HFFc6 (cell line): ENCODE measurements at regions not wholly inside any gene's neighbourhood (a gene's known extent, or its start where the extent isn't known, plus 50 kb on each side); places are given as distances from the start of the nearest gene placed in this dataset.

ENCODE experiments used
- DNase-seq: peaks from one replicate; pipeline ENCODE4 v3.0.0-alpha.2; 2018
- H3K27ac Mint-ChIP-seq: 2 replicates; pipeline ENCODE4 v1.8.0; 2020; ENCODE audit warnings: mild to moderate bottlenecking, mixed read lengths
- H3K27me3 Mint-ChIP-seq: 2 replicates; pipeline ENCODE4 v1.8.0; 2021; ENCODE audit warnings: mild to moderate bottlenecking, moderate library complexity, mixed read lengths; ENCODE audit not compliant: insufficient read depth
- H3K36me3 Mint-ChIP-seq: 2 replicates; pipeline ENCODE4 v1.8.0; 2021; ENCODE audit warnings: low read depth, mixed read lengths
- H3K4me1 Mint-ChIP-seq: 2 replicates; pipeline ENCODE4 v1.8.0; 2020; ENCODE audit warnings: low read depth, mixed read lengths
- H3K4me3 Mint-ChIP-seq: 2 replicates; pipeline ENCODE4 v1.8.0; 2020; ENCODE audit warnings: mild to moderate bottlenecking, moderate library complexity, mixed read lengths
- H3K9me3 Mint-ChIP-seq: 2 replicates; pipeline ENCODE4 v1.8.0; 2020; ENCODE audit warnings: mild to moderate bottlenecking, mixed read lengths
- CTCF ChIP-seq: fragments of 200-600 bp; sonication (generic); IDR thresholded peaks from 2 replicates; pipeline ENCODE4 v1.5.0; 2021; ENCODE audit warnings: antibody characterized with exemption, mild to moderate bottlenecking

- Mint-ChIP-seq H3K4me1 (no peaks in the 10 kb centered on the region), H3K27me3 (no peaks in the 10 kb centered on the region; the same call in 1 of the 2 replicates), H3K27ac (no peak overlapping the region), H3K9me3 (peaks cover 18% of the 10 kb centered on the region), H3K36me3 (no peaks in the 10 kb centered on the region), H3K4me3 (no peak overlapping the region)
- no peak for DNase-seq
- no peak for TF ChIP-seq CTCF
These were observed 249.1 kb downstream of the FAT3 start for GRCh38 chr11:92473736-92474135.

GRCh38 chr11:92475316-92475715 lies 250.7 kb downstream of the FAT3 start:
- Mint-ChIP-seq H3K4me1 (no peaks in the 10 kb centered on the region), H3K4me3 (no peak overlapping the region), H3K27ac (no peak overlapping the region), H3K27me3 (no peaks in the 10 kb centered on the region; the same call in 1 of the 2 replicates), H3K36me3 (no peaks in the 10 kb centered on the region), H3K9me3 (peaks cover 21% of the 10 kb centered on the region)
- no peak for TF ChIP-seq CTCF
- DNase-seq, result no peak

GRCh38 chr11:92475819-92476218 lies 251.2 kb downstream of the FAT3 start:
- DNase-seq, result no peak
- Mint-ChIP-seq H3K4me1 (no peaks in the 10 kb centered on the region), H3K27ac (no peak overlapping the region), H3K36me3 (no peaks in the 10 kb centered on the region), H3K4me3 (no peak overlapping the region), H3K9me3 (peaks cover 21% of the 10 kb centered on the region), H3K27me3 (no peaks in the 10 kb centered on the region; the same call in 1 of the 2 replicates)
- TF ChIP-seq CTCF, result no peak

- Mint-ChIP-seq H3K9me3 (peaks cover 21% of the 10 kb centered on the region), H3K4me3 (no peak overlapping the region), H3K27me3 (no peaks in the 10 kb centered on the region; the same call in 1 of the 2 replicates), H3K27ac (no peak overlapping the region), H3K4me1 (no peaks in the 10 kb centered on the region), H3K36me3 (no peaks in the 10 kb centered on the region)
- DNase-seq, result no peak
- no peak for TF ChIP-seq CTCF
These were observed 253.1 kb downstream of the FAT3 start for GRCh38 chr11:92477686-92478085.

- TF ChIP-seq CTCF, result no peak
- no peak for DNase-seq
These were observed 255.9 kb downstream of the FAT3 start for GRCh38 chr11:92480499-92480898.

More at GRCh38 chr11:92480499-92480898, 255.9 kb downstream of the FAT3 start:
- Mint-ChIP-seq H3K4me3 (no peak overlapping the region), H3K4me1 (no peaks in the 10 kb centered on the region), H3K27me3 (no peaks in the 10 kb centered on the region; the same call in 1 of the 2 replicates), H3K27ac (no peak overlapping the region), H3K36me3 (no peaks in the 10 kb centered on the region), H3K9me3 (peaks cover 22% of the 10 kb centered on the region)
